Sigmoid colon (tissue), 4 donors: ENCODE measurements at regions not wholly inside any gene's neighbourhood (a gene's known extent, or its start where the extent isn't known, plus 50 kb on each side); places are given as distances from the start of the nearest gene placed in this dataset.
"Not testable (repeated sequence)": the region's sequence is repeated elsewhere in the genome, so short reads cannot be mapped to it uniquely, and the experiment has no call there.

Source experiments
- EP300 ChIP-seq, 4 donors: sonication (generic); formaldehyde crosslinking; IDR thresholded peaks; one replicate each; pipeline ENCODE4 v1.6.1; 2017; ENCODE audit warnings: antibody characterized with exemption in 4 of 4
- POLR2A ChIP-seq, 2 donors: fragments of 450-650 bp; IDR thresholded peaks; one replicate each; pipeline ENCODE4 v1.6.1; 2016; ENCODE audit warnings: antibody characterized with exemption in 2 of 2, mild to moderate bottlenecking in 2 of 2, moderate library complexity in 2 of 2
- POLR2AphosphoS5 ChIP-seq, 4 donors: sonication (generic); formaldehyde crosslinking; IDR thresholded peaks; one replicate each; pipeline ENCODE4 v1.6.1; 2017; ENCODE audit warnings: antibody characterized with exemption in 4 of 4
- TF ChIP-seq, protein P1 (sequence below), 4 experiments: fragments of 450-650 bp in 3 of 4; fragments of 200-600 bp in 1 of 4; IDR thresholded peaks; one replicate each; pipeline ENCODE4 v1.5.1; 2016 to 2019; ENCODE audit warnings: antibody characterized with exemption in 4 of 4, mild to moderate bottlenecking in 3 of 4, moderate library complexity in 2 of 4

GRCh38 chr14:106365371-106365770 is 839.0 kb downstream of the TMEM121 start:
- not testable (repeated sequence) for TF ChIP-seq POLR2A, EP300, POLR2AphosphoS5 (IDR thresholded peaks at IDR 0.05)
- TF ChIP-seq, protein P1, sequence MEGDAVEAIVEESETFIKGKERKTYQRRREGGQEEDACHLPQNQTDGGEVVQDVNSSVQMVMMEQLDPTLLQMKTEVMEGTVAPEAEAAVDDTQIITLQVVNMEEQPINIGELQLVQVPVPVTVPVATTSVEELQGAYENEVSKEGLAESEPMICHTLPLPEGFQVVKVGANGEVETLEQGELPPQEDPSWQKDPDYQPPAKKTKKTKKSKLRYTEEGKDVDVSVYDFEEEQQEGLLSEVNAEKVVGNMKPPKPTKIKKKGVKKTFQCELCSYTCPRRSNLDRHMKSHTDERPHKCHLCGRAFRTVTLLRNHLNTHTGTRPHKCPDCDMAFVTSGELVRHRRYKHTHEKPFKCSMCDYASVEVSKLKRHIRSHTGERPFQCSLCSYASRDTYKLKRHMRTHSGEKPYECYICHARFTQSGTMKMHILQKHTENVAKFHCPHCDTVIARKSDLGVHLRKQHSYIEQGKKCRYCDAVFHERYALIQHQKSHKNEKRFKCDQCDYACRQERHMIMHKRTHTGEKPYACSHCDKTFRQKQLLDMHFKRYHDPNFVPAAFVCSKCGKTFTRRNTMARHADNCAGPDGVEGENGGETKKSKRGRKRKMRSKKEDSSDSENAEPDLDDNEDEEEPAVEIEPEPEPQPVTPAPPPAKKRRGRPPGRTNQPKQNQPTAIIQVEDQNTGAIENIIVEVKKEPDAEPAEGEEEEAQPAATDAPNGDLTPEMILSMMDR (IDR thresholded peaks at IDR 0.05), result not testable (repeated sequence)
